Activated T-cell treated with anti-CD3 and anti-CD28 coated beads, Interleukin-2, amount 50 U/mL, for 1 hour (primary cell): ENCODE measurements at regions not wholly inside any gene's neighbourhood (a gene's known extent, or its start where the extent isn't known, plus 50 kb on each side); places are given as distances from the start of the nearest gene placed in this dataset.

Experiments
- DNase-seq: peaks from one replicate; pipeline ENCODE4 v3.0.0-alpha.2; 2020

- DNase-seq = no peak
These were observed 58.1 kb upstream of the ERG start for GRCh38 chr21:38556390-38556789.

- no peak for DNase-seq
These were observed 62.9 kb upstream of the ERG start for GRCh38 chr21:38561205-38561604.

GRCh38 chr21:38561613-38562581, 63.6 kb upstream of the ERG start:
- no peak for DNase-seq

GRCh38 chr21:38567335-38567969, 69.2 kb upstream of the ERG start:
- DNase-seq = no peak

- DNase-seq = no peak
These were observed 69.7 kb upstream of the ERG start for GRCh38 chr21:38567970-38568360.

- DNase-seq = no peak
These were observed 71.5 kb upstream of the ERG start for GRCh38 chr21:38569733-38570132.

GRCh38 chr21:38570596-38570995, 72.3 kb upstream of the ERG start:
- DNase-seq = no peak

GRCh38 chr21:38574895-38575575, 76.8 kb upstream of the ERG start:
- no peak for DNase-seq

- no peak for DNase-seq
These were observed 79.6 kb upstream of the ERG start for GRCh38 chr21:38577887-38578286.

- DNase-seq = no peak
These were observed 92.4 kb upstream of the ERG start for GRCh38 chr21:38590449-38591217.

GRCh38 chr21:38591218-38591537, 92.9 kb upstream of the ERG start:
- DNase-seq = no peak

GRCh38 chr21:38596264-38597042, 98.2 kb upstream of the ERG start:
- no peak for DNase-seq

- DNase-seq = no peak
These were observed 99.1 kb upstream of the ERG start for GRCh38 chr21:38597421-38597820.

- DNase-seq = no peak
These were observed 100.1 kb upstream of the ERG start for GRCh38 chr21:38598413-38598812.

- no peak for DNase-seq
These were observed 101.2 kb upstream of the ERG start for GRCh38 chr21:38599381-38599975.

- no peak for DNase-seq
These were observed 101.8 kb upstream of the ERG start for GRCh38 chr21:38600106-38600505.

- DNase-seq = no peak
These were observed 107.0 kb upstream of the ERG start for GRCh38 chr21:38605236-38605635.

GRCh38 chr21:38609580-38609979, 111.3 kb upstream of the ERG start:
- no peak for DNase-seq

- no peak for DNase-seq
These were observed 112.5 kb upstream of the ERG start for GRCh38 chr21:38610623-38611251.

GRCh38 chr21:38611277-38611676, 113.0 kb upstream of the ERG start:
- DNase-seq = no peak

GRCh38 chr21:38613686-38614085, 115.4 kb upstream of the ERG start:
- no peak for DNase-seq
